HCT116 (cell line): ENCODE measurements at regions not wholly inside any gene's neighbourhood (a gene's known extent, or its start where the extent isn't known, plus 50 kb on each side); places are given as distances from the start of the nearest gene placed in this dataset.

Source experiments
- ATAC-seq: fragments of 200-7000 bp; cut with Tn5 transposase; 2 replicates; pipeline ENCODE4 v1.9.1; 2020; ENCODE audit warnings: mild to moderate bottlenecking, moderate library complexity
- BruUV-seq: library from RNA; stranded (reverse); fragments of 400-500 nt; replicated peaks from 2 replicates; lab custom pipeline; 2021; lab: Mats Ljungman, UMichigan
- CTCF ChIA-PET: fragments of 300-600 bp; sonication (Branson Sonifier 250); formaldehyde crosslinking; loops from one replicate; lab custom pipeline; 2021; ENCODE audit warnings: antibody characterized with exemption; lab: Charles Lee
- POLR2A ChIA-PET: fragments of 300-600, 350-600 bp; sonication (Branson Sonifier 250); formaldehyde crosslinking; loops from one replicate; lab custom pipeline; 2021; ENCODE audit warnings: antibody characterized with exemption; lab: Charles Lee
- RAD21 ChIA-PET, 2 experiments: fragments of 300-600 bp; sonication (Branson Sonifier 250); formaldehyde crosslinking; loops; one replicate each; lab custom pipeline; 2023; ENCODE audit warnings: low total read pairs in 2 of 2; ENCODE audit not compliant: uncharacterized antibody in 2 of 2, unreplicated experiment in 2 of 2, low non-redundant PET in 1 of 2; lab: Charles Lee
- DNase-seq: peaks from one replicate; pipeline ENCODE4 v3.0.0-alpha.2; 2010; ENCODE audit warnings: low read depth, low spot score
- H2AFZ ChIP-seq: fragments of 200-600 bp; shearing (Covaris generic), sonication (generic); 2 replicates; pipeline ENCODE4 v1.6.1; 2017; ENCODE audit warnings: low read depth, mixed run types, mixed read lengths, antibody characterized with exemption, low read length; ENCODE audit not compliant: poor library complexity, severe bottlenecking
- H3K27ac ChIP-seq: 2 replicates; pipeline ENCODE4 v1.5.1; 2012; ENCODE audit warnings: low read depth, low read length
- H3K27me3 ChIP-seq: fragments of 200-600 bp; sonication (generic); 2 replicates; pipeline ENCODE4 v1.6.1; 2016; ENCODE audit warnings: mixed run types, low read length, mixed read lengths; ENCODE audit not compliant: insufficient read depth
- H3K36me3 ChIP-seq, 2 experiments: fragments of 200-500 bp in 1 of 2; fragments of 200-600 bp in 1 of 2; sonication (Bioruptor generic) in 1 of 2; sonication (generic) in 1 of 2; 2 replicates each; pipeline versions ENCODE4 v1.5.1 to v1.6.1; 2014 to 2016; ENCODE audit warnings: low read length in 2 of 2, inconsistent platforms in 1 of 2, mixed read lengths in 1 of 2, mixed run types in 1 of 2; ENCODE audit not compliant: insufficient read depth in 2 of 2, control insufficient read depth in 1 of 2
- H3K4me1 ChIP-seq, 2 experiments: fragments of 200-600 bp in 1 of 2; sonication (generic) in 1 of 2; 2 replicates each; pipeline versions ENCODE4 v1.5.1 to v1.6.1; 2012 to 2017; ENCODE audit warnings: low read length in 2 of 2, inconsistent platforms in 1 of 2, mild to moderate bottlenecking in 1 of 2, mixed read lengths in 1 of 2, mixed run types in 1 of 2, moderate library complexity in 1 of 2; ENCODE audit not compliant: insufficient read depth in 2 of 2, control insufficient read depth in 1 of 2
- H3K4me2 ChIP-seq: fragments of 200-600 bp; sonication (generic); 2 replicates; pipeline ENCODE4 v1.6.1; 2017; ENCODE audit warnings: mixed run types, low read length, mixed read lengths
- H3K4me3 ChIP-seq, 2 experiments: fragments of 200-600 bp in 1 of 2; sonication (generic) in 1 of 2; replicated peaks in 1 of 2; 2 replicates each; pipeline ENCODE4 v1.5.1; 2011 to 2016; ENCODE audit warnings: low read length in 2 of 2, control low read depth in 1 of 2, low read depth in 1 of 2, mild to moderate bottlenecking in 1 of 2, mixed read lengths in 1 of 2, mixed run types in 1 of 2
- H3K79me2 ChIP-seq: fragments of 200-600 bp; sonication (generic); 2 replicates; pipeline ENCODE4 v1.6.1; 2017; ENCODE audit warnings: mild to moderate bottlenecking, mixed run types, low read length, moderate library complexity, mixed read lengths; ENCODE audit not compliant: insufficient read depth
- H3K9ac ChIP-seq: fragments of 200-600 bp; sonication (generic); 2 replicates; pipeline ENCODE4 v1.6.1; 2016; ENCODE audit warnings: low read length, mixed read lengths
- H3K9me2 ChIP-seq: fragments of 200-600 bp; sonication (generic), shearing (Covaris generic); 2 replicates; pipeline ENCODE4 v1.6.1; 2017; ENCODE audit warnings: mixed run types, mild to moderate bottlenecking, moderate library complexity; ENCODE audit not compliant: insufficient read depth
- H3K9me3 ChIP-seq, 2 experiments: fragments of 200-500 bp in 1 of 2; fragments of 200-600 bp in 1 of 2; sonication (Bioruptor generic) in 1 of 2; sonication (generic) in 1 of 2; 2 replicates each; pipeline ENCODE4 v1.6.1; 2014 to 2017; ENCODE audit warnings: low read length in 2 of 2, mixed read lengths in 2 of 2, inconsistent platforms in 1 of 2, low read depth in 1 of 2, mild to moderate bottlenecking in 1 of 2, mixed run types in 1 of 2, moderate library complexity in 1 of 2; ENCODE audit not compliant: control insufficient read depth in 1 of 2, insufficient read depth in 1 of 2
- H4K20me1 ChIP-seq: fragments of 200-600 bp; sonication (generic), shearing (Covaris generic); 2 replicates; pipeline ENCODE4 v1.6.1; 2017; ENCODE audit warnings: mixed run types, mild to moderate bottlenecking, moderate library complexity; ENCODE audit not compliant: insufficient read depth
- CBX3 ChIP-seq: IDR thresholded peaks from 2 replicates; pipeline ENCODE4 v1.6.1; 2012; ENCODE audit warnings: low read depth
- CTCF ChIP-seq, 3 experiments: fragments of 200-600 bp in 1 of 3; sonication (generic) in 1 of 3; IDR thresholded peaks in 2 of 3; conservative IDR thresholded peaks in 1 of 3; 2 replicates each; pipeline ENCODE4 v1.5.1; 2012 to 2017; ENCODE audit warnings: low read depth in 2 of 3, low read length in 2 of 3, antibody characterized with exemption in 1 of 3, borderline replicate concordance in 1 of 3, control low read depth in 1 of 3, mild to moderate bottlenecking in 1 of 3, mixed read lengths in 1 of 3, mixed run types in 1 of 3, moderate library complexity in 1 of 3; ENCODE audit not compliant: insufficient read depth in 1 of 3
- RAD21 ChIP-seq: IDR thresholded peaks from 2 replicates; pipeline ENCODE4 v1.6.1; 2012; ENCODE audit warnings: low read depth, mild to moderate bottlenecking
- TCF7L2 ChIP-seq: IDR thresholded peaks from 2 replicates; pipeline ENCODE4 v1.7.0; 2011; ENCODE audit warnings: borderline replicate concordance, inconsistent platforms; ENCODE audit not compliant: insufficient read depth, insufficient read length; ENCODE audit errors: extremely low read depth
- ZBTB33 ChIP-seq: IDR thresholded peaks from 2 replicates; pipeline ENCODE4 v1.6.1; 2011; ENCODE audit warnings: mild to moderate bottlenecking, low read length, moderate library complexity; ENCODE audit not compliant: insufficient replicate concordance; ENCODE audit errors: extremely low read depth
- intact Hi-C: fragments of 100-400 bp; cut with micrococcal nuclease; formaldehyde crosslinking; loops from 2 replicates; pipeline ENCODE4 v1.10.0; 2022

- H3K4me2 ChIP-seq: peak overlapping the region; percentile 48
- TF ChIP-seq RAD21 (peak; percentile 81), TCF7L2 (no peak), CTCF (IDR thresholded peaks at IDR 0.05 in 2 of 3, conservative IDR thresholded peaks at IDR 0.05 in 1 of 3; ENCODE audit: borderline replicate concordance in 1 of 3, insufficient read depth in 1 of 3, low read depth in 2 of 3, low read length in 2 of 3) (peak; percentile 78 to 98 (median 86); a peak in 5 of 6 replicates)
- no peak overlapping the region for H3K27ac ChIP-seq
- no peaks in the 10 kb centered on the region for H3K9me2 ChIP-seq
- no peak overlapping the region for H3K9ac ChIP-seq
- H2AFZ ChIP-seq: peak overlapping the region; percentile 24
- peaks cover 0 to 3% of the 10 kb centered on the region in 2 experiments; a peak in 1 of 4 replicates for H3K4me1 ChIP-seq
- H3K27me3 ChIP-seq: peaks cover 20% of the 10 kb centered on the region; the same call in 1 of the 2 replicates
- POLR2A ChIA-PET: no interaction called here
- DNase-seq (peak; percentile 19), ATAC-seq (peak; percentile 97)
- RAD21 ChIA-PET: interaction anchor here (0.6 to 1.0 kb wide), 2 partner anchors 196 kb away, joined by 3 to 4 read pairs; no protein-coding TSS in a partner anchor
- intact Hi-C loops: loop anchor here (1.0 kb wide), 2 partner anchors 197 to 230 kb away; no protein-coding TSS in a partner anchor
- CTCF ChIA-PET: interaction anchor here (0.7 to 2.6 kb wide), 11 partner anchors 9 to 232 kb away, joined by 3 to 23 read pairs (median 4); no protein-coding TSS in a partner anchor
- no peaks in the 10 kb centered on the region for H3K9me3 ChIP-seq
- H3K4me3 ChIP-seq: no peak overlapping the region
- no TSS peak for BruUV-seq
- H3K79me2 ChIP-seq: no peaks in the 10 kb centered on the region
- no peaks in the 10 kb centered on the region for H4K20me1 ChIP-seq
- H3K36me3 ChIP-seq: no peaks in the 10 kb centered on the region
These were observed 95.7 kb downstream of the CPZ start for GRCh38 chr4:8688041-8688907.

GRCh38 chr4:8687083-8687482 is 94.5 kb downstream of the CPZ start:
- ChIA-PET POLR2A (no interaction called here), CTCF (interaction anchor here (2.6 kb wide), 1 partner anchor 199 kb away, joined by 15 read pairs; no protein-coding TSS in a partner anchor), RAD21 (no interaction called here)
- no peaks in the 10 kb centered on the region for H3K79me2 ChIP-seq
- H3K4me1 ChIP-seq: peaks cover 0 to 3% of the 10 kb centered on the region in 2 experiments; a peak in 1 of 4 replicates
- TF ChIP-seq ZBTB33: no peak
- TF ChIP-seq CBX3: no peak
- no peak for DNase-seq
- H3K9me3 ChIP-seq: no peaks in the 10 kb centered on the region
- no peak for ATAC-seq
- BruUV-seq: no TSS peak
- no peak overlapping the region for H3K4me3 ChIP-seq
- intact Hi-C loops: no loop called here
- no peak overlapping the region for H3K27ac ChIP-seq
- peaks cover 24% of the 10 kb centered on the region; the same call in 1 of the 2 replicates for H3K27me3 ChIP-seq
- no peaks in the 10 kb centered on the region for H3K36me3 ChIP-seq
- H2AFZ ChIP-seq: no peak overlapping the region
- no peaks in the 10 kb centered on the region for H4K20me1 ChIP-seq
- no peaks in the 10 kb centered on the region for H3K9me2 ChIP-seq
- H3K4me2 ChIP-seq: no peak overlapping the region
- no peak overlapping the region for H3K9ac ChIP-seq
